Heart left ventricle (tissue), 16 donors: ENCODE measurements at regions not wholly inside any gene's neighbourhood (a gene's known extent, or its start where the extent isn't known, plus 50 kb on each side); places are given as distances from the start of the nearest gene placed in this dataset.

Experiments used
- ATAC-seq, 4 donors: fragments of 200-7000 bp; cut with Tn5 transposase; one replicate each; pipeline ENCODE4 v1.9.1; 2020 to 2022; ENCODE audit warnings: moderate library complexity in 4 of 4, mild to moderate bottlenecking in 3 of 4, moderate number of reproducible peaks in 1 of 4
- DNase-seq, 5 donors: peaks; one replicate each; pipeline ENCODE4 v3.0.0-alpha.2; 2020
- H3K27ac ChIP-seq, 12 donors: fragments of 200-600 bp; sonication (generic) in 4 of 12; one replicate each; pipeline versions ENCODE4 v1.5.0 to v1.8.0; 2016 to 2022; ENCODE audit warnings: mild to moderate bottlenecking in 2 of 12
- H3K27me3 ChIP-seq, 9 donors: fragments of 200-600 bp; sonication (generic) in 2 of 9; one replicate each; pipeline versions ENCODE4 v1.5.1 to v1.8.0; 2016 to 2022; ENCODE audit warnings: mild to moderate bottlenecking in 3 of 9
- H3K36me3 ChIP-seq, 9 donors: fragments of 200-600 bp; sonication (generic) in 2 of 9; one replicate each; pipeline versions ENCODE4 v1.5.0 to v1.8.0; 2018 to 2022; ENCODE audit warnings: mild to moderate bottlenecking in 2 of 9
- H3K4me1 ChIP-seq, 12 donors: fragments of 200-600 bp; sonication (generic) in 4 of 12; one replicate each; pipeline versions ENCODE4 v1.5.0 to v1.8.0; 2016 to 2022; ENCODE audit warnings: mild to moderate bottlenecking in 3 of 12
- H3K4me3 ChIP-seq, 12 donors: fragments of 200-600 bp; sonication (generic) in 4 of 12; one replicate each; pipeline versions ENCODE4 v1.5.0 to v1.8.0; 2017 to 2022; ENCODE audit warnings: mild to moderate bottlenecking in 9 of 12, moderate library complexity in 4 of 12
- H3K9me3 ChIP-seq, 12 donors: fragments of 200-600 bp; sonication (generic) in 4 of 12; one replicate each; pipeline versions ENCODE4 v1.5.0 to v1.8.0; 2016 to 2022; ENCODE audit warnings: mild to moderate bottlenecking in 1 of 12
- CTCF ChIP-seq, 12 donors: fragments of 200-600 bp; sonication (generic) in 4 of 12; IDR thresholded peaks; one replicate each; pipeline versions ENCODE4 v1.5.0 to v1.8.0; 2018 to 2022; ENCODE audit warnings: antibody characterized with exemption in 12 of 12, mild to moderate bottlenecking in 5 of 12
- POLR2A ChIP-seq, 2 donors: fragments of 450-650 bp; IDR thresholded peaks; one replicate each; pipeline ENCODE4 v1.6.1; 2017; ENCODE audit warnings: antibody characterized with exemption in 2 of 2, mild to moderate bottlenecking in 2 of 2, moderate library complexity in 2 of 2
- WGBS, 4 donors: extraction: QIAGEN DNeasy Blood & Tissue Kit in 2 of 4; methylation state at CpG; one replicate each; pipeline versions ENCODE4 v1.1.5 to v1.1.7; 2013 to 2018; 5-methylcytosine and 5-hydroxymethylcytosine counted together
- intact Hi-C, 10 donors: fragments of 100-400 bp; cut with DNase I; formaldehyde crosslinking; loops; one replicate each; pipeline versions ENCODE4 v1.11.1 to v1.14.2; 2022
- donor health status: ischemic (EF 13 %, LVEDD 7.1; RV severe dilation, severe dysfunction).
- donor health status: healthy with polysubstance abuse.
- donor health status: DM: no; HTN: yes; CAD: no.
- donor health status: DM: no; HTN: no; CAD: no.
- donor health status: ischemic (EF 25% LVEDD 6.9; RV normal size, moderate dysfunction).
- donor health status: ischemic (EF 25% LVEDD 5.7; RV mildly dilated, moderate dysfunction).
- donor health status: healthy.
- donor health status: DM: yes; HTN: yes; CAD: no.
- donor health status: ischemic (EF 35%, LVEDD 5.7; RV mildly dilated, moderate dysfunction).
- donor health status: nonischemic (EF 11% LVEDD 7.7; RV severe dilation, severe dysfunction).
- donor health status: DM: yes; HTN: yes; CAD: no.
- donor health status: PGD.
- donor health status: ischemic (EF 29% LVEDD 5.4; RV normal size, mild dysfunction).
- donor health status: nonischemic (EF 23%, LVEDD 6.1; RV moderate dilation, normal function).

- intact Hi-C loops, result no loop called here
These were observed 223.2 kb upstream of the COBL start for GRCh38 chr7:51539840-51540239.

GRCh38 chr7:51528172-51528571 lies 211.6 kb upstream of the COBL start:
- H3K4me1 ChIP-seq, result no peaks in the 10 kb centered on the region
- WGBS, 4 donors, result 75 to 78% (median 76%) methylated on average over 5 of the region's 5 CpGs; no CpG with 5 or more reads in 1 of the 4 donors
- H3K27me3 ChIP-seq, result no peaks in the 10 kb centered on the region
- no peaks in the 10 kb centered on the region for H3K36me3 ChIP-seq
- H3K27ac ChIP-seq, result no peak overlapping the region
- DNase-seq, result no peak
- no peak for ATAC-seq
- H3K9me3 ChIP-seq, result no peaks in the 10 kb centered on the region
- intact Hi-C loops, result no loop called here
- no peak overlapping the region for H3K4me3 ChIP-seq
- TF ChIP-seq POLR2A (IDR thresholded peaks at IDR 0.05) (no peak), CTCF (IDR thresholded peaks at IDR 0.05) (no peak)

More at GRCh38 chr7:51539840-51540239, 223.2 kb upstream of the COBL start:
- 79 to 86% (median 83%) methylated on average over 3 of the region's 3 CpGs for WGBS, 4 donors
- H3K9me3 ChIP-seq, result peaks cover 0 to 34% (median 4%) of the 10 kb centered on the region in 12 donors
- DNase-seq (no peak), ATAC-seq (no peak)
- no peak overlapping the region for H3K27ac ChIP-seq
- TF ChIP-seq POLR2A (IDR thresholded peaks at IDR 0.05), result no peak
- TF ChIP-seq CTCF (IDR thresholded peaks at IDR 0.05), result no peak
- H3K27me3 ChIP-seq, result no peaks in the 10 kb centered on the region
- H3K4me3 ChIP-seq, result no peak overlapping the region
- no peaks in the 10 kb centered on the region for H3K36me3 ChIP-seq
- H3K4me1 ChIP-seq, result no peaks in the 10 kb centered on the region

- H3K4me3 ChIP-seq, result no peak overlapping the region
- no peak for DNase-seq
- intact Hi-C loops, result no loop called here
- no peak for TF ChIP-seq POLR2A (IDR thresholded peaks at IDR 0.05)
- no peak for TF ChIP-seq CTCF (IDR thresholded peaks at IDR 0.05)
- 74 to 79% (median 77%) methylated on average over 6 of the region's 6 CpGs for WGBS, 4 donors
- H3K27ac ChIP-seq, result no peak overlapping the region
- H3K36me3 ChIP-seq, result no peaks in the 10 kb centered on the region
- no peaks in the 10 kb centered on the region for H3K27me3 ChIP-seq
- no peak for ATAC-seq
- no peaks in the 10 kb centered on the region for H3K4me1 ChIP-seq
- no peaks in the 10 kb centered on the region for H3K9me3 ChIP-seq
These were observed 205.2 kb upstream of the COBL start for GRCh38 chr7:51521694-51522312.

GRCh38 chr7:51521054-51521453 lies 204.4 kb upstream of the COBL start:
- no peak overlapping the region for H3K4me3 ChIP-seq
- 57 to 66% (median 63%) methylated on average over 6 of the region's 6 CpGs for WGBS, 4 donors
- H3K4me1 ChIP-seq, result no peaks in the 10 kb centered on the region
- DNase-seq, result no peak
- intact Hi-C loops, result no loop called here
- peak in 1 of 4 donors; percentile 29 for ATAC-seq
- no peak for TF ChIP-seq CTCF (IDR thresholded peaks at IDR 0.05)
- H3K36me3 ChIP-seq, result no peaks in the 10 kb centered on the region
- H3K9me3 ChIP-seq, result no peaks in the 10 kb centered on the region
- H3K27ac ChIP-seq, result no peak overlapping the region
- no peaks in the 10 kb centered on the region for H3K27me3 ChIP-seq
